ENCODE measurements at regions not wholly inside any gene's neighbourhood (a gene's known extent, or its start where the extent isn't known, plus 50 kb on each side); places are given as distances from the start of the nearest gene placed in this dataset.

DNA sequence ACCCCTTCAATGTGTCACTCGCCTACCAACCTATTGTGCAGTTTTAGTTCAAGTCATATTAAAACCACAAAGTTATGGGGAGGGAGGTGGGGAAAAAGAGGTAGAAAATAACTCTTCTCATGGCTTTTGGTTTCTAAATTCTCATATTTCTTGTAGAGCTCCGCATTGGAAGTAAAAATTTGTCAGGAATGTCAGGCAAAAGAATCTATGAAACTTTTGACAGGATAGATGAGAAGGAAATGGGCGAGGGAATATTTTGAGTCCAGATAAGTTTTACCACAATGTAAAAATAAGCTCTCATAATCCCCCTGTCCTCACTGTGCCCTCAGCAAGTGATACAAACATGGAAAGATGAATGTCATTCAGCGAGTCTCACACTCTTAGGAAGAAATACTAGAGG, 270.4 kb downstream of the DLEU7 start:
- ChIA-PET CTCF (interaction anchor here (0.7 kb wide), 1 partner anchor 49 kb away, joined by 3 read pairs; no protein-coding TSS in a partner anchor), POLR2A (no interaction called here)
- DNase-seq (ENCODE audit: low read depth), result no peak
- H3K36me3 ChIP-seq (ENCODE audit: control insufficient read depth, insufficient read depth, low read length), result no peaks in the 10 kb centered on the region
- peaks cover 2% of the 10 kb centered on the region; the same call in 1 of the 2 replicates for H3K27me3 ChIP-seq (ENCODE audit: control insufficient read depth, insufficient read depth, low read length)
- no peak overlapping the region for H3K4me3 ChIP-seq (ENCODE audit: low read depth, low read length)
- TF ChIP-seq, protein P1, sequence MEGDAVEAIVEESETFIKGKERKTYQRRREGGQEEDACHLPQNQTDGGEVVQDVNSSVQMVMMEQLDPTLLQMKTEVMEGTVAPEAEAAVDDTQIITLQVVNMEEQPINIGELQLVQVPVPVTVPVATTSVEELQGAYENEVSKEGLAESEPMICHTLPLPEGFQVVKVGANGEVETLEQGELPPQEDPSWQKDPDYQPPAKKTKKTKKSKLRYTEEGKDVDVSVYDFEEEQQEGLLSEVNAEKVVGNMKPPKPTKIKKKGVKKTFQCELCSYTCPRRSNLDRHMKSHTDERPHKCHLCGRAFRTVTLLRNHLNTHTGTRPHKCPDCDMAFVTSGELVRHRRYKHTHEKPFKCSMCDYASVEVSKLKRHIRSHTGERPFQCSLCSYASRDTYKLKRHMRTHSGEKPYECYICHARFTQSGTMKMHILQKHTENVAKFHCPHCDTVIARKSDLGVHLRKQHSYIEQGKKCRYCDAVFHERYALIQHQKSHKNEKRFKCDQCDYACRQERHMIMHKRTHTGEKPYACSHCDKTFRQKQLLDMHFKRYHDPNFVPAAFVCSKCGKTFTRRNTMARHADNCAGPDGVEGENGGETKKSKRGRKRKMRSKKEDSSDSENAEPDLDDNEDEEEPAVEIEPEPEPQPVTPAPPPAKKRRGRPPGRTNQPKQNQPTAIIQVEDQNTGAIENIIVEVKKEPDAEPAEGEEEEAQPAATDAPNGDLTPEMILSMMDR (IDR thresholded peaks at IDR 0.05; ENCODE audit: insufficient read depth, low read depth, low read length), result no peak

DNA sequence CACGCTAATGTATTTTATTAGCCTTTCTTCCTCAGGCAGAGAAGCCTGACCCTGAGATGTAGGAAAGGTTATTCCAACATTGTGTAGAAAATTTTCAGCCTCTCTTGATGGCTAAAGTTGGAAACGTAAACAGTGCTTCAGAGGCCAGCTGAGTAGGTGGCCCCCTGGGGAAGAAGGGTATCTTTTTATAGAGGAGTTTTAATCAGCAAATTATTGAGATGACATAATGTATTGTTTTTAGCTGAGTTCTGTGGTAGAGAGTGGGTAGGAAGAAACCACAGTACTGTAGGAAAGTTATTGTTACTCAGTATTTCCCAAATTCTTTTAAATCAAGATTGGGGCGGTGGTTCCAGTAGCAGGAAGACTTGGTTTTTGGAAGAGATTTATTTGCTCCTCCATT, 268.8 kb downstream of the DLEU7 start:
- Histone ChIP-seq H3K27me3 (ENCODE audit: control insufficient read depth, insufficient read depth, low read length) (peaks cover 2% of the 10 kb centered on the region; the same call in 1 of the 2 replicates), H3K4me3 (ENCODE audit: low read depth, low read length) (no peak overlapping the region), H3K36me3 (ENCODE audit: control insufficient read depth, insufficient read depth, low read length) (no peaks in the 10 kb centered on the region)
- CTCF ChIA-PET, result interaction anchor here (0.7 to 1.8 kb wide), 2 partner anchors 13 to 338 kb away, joined by 3 to 4 read pairs; no protein-coding TSS in a partner anchor
- TF ChIP-seq, protein P1 (IDR thresholded peaks at IDR 0.05; ENCODE audit: insufficient read depth, low read depth, low read length), result no peak
- POLR2A ChIA-PET, result no interaction called here
- peak; percentile 47 for DNase-seq (ENCODE audit: low read depth)

DNA sequence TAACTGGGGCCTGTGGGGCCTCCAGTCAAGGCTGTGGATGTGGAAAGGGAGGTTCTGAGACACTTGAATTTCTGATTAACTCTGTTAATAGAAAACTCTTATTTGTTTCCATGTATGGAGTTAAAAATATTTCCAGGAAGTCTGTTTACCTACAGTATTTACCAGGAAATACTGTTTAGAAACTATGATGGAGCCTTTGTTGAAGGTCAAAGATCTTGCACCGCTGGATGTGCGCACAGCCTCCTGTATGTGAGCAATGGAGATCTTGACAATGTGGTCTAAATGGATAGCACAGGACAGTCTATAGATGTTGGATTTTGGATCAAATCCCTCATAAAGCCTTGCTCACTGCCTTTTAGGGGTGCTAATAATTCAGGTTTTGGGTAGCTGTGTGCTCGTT, 268.4 kb downstream of the DLEU7 start:
- H3K27me3 ChIP-seq (ENCODE audit: control insufficient read depth, insufficient read depth, low read length), result peaks cover 2% of the 10 kb centered on the region; the same call in 1 of the 2 replicates
- no peak overlapping the region for H3K4me3 ChIP-seq (ENCODE audit: low read depth, low read length)
- DNase-seq (ENCODE audit: low read depth), result no peak
- ChIA-PET CTCF (interaction anchor here (0.7 to 1.8 kb wide), 3 partner anchors 14 to 338 kb away, joined by 3 to 4 read pairs (median 3); no protein-coding TSS in a partner anchor), POLR2A (no interaction called here)
- H3K36me3 ChIP-seq (ENCODE audit: control insufficient read depth, insufficient read depth, low read length), result no peaks in the 10 kb centered on the region
- TF ChIP-seq, protein P1 (IDR thresholded peaks at IDR 0.05; ENCODE audit: insufficient read depth, low read depth, low read length), result no peak

DNA sequence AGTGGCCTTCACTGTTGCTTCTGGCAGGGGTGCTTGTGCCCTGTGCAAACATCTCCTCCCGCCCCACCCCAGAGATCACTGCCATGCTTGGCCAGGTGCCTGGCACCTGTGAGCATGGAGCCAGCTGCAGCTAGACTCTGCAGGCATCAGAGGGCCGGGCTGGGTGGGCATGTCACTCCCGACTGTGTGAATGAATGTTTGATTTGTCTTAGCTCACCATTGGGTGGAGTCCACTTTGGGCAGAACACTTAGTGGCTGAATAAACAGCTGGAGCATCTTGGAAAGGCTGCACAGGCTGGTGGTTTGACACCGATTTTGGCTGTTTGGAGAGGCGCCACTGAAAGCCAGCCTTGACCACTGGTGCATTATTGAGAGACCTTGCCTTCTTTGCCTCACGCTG, 267.3 kb downstream of the DLEU7 start:
- no peak for DNase-seq (ENCODE audit: low read depth)
- ChIA-PET CTCF (interaction anchor here (1.0 kb wide), 1 partner anchor 14 kb away, joined by 3 read pairs; no protein-coding TSS in a partner anchor), POLR2A (no interaction called here)
- TF ChIP-seq, protein P1 (IDR thresholded peaks at IDR 0.05; ENCODE audit: insufficient read depth, low read depth, low read length), result no peak
- Histone ChIP-seq H3K27me3 (ENCODE audit: control insufficient read depth, insufficient read depth, low read length) (peaks cover 2% of the 10 kb centered on the region; the same call in 1 of the 2 replicates), H3K36me3 (ENCODE audit: control insufficient read depth, insufficient read depth, low read length) (no peaks in the 10 kb centered on the region), H3K4me3 (ENCODE audit: low read depth, low read length) (no peak overlapping the region)

DNA sequence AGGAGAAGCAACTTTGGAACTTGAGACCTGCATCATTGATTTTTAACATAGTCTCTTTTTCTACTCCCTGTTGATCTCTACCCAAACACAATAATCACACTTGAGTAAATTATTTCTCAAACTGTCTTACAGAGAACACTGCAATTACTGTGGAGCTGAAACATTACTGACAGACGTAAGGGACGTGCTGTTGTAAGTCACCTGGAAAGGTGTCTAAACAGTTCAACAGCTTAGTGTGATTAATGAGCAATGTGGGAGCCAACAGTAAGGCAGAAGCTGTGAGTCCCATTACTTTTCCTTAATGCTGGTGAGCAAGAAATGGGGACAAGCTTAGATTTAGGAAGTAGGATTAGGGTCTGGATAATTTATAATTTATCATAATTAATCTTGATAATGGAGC, 265.7 kb downstream of the DLEU7 start:
- ChIA-PET CTCF (no interaction called here), POLR2A (no interaction called here)
- no peak for DNase-seq (ENCODE audit: low read depth)
- no peaks in the 10 kb centered on the region for H3K36me3 ChIP-seq (ENCODE audit: control insufficient read depth, insufficient read depth, low read length)
- H3K27me3 ChIP-seq (ENCODE audit: control insufficient read depth, insufficient read depth, low read length), result no peaks in the 10 kb centered on the region
- TF ChIP-seq, protein P1 (IDR thresholded peaks at IDR 0.05; ENCODE audit: insufficient read depth, low read depth, low read length), result no peak
- no peak overlapping the region for H3K4me3 ChIP-seq (ENCODE audit: low read depth, low read length)

All from BJ (cell line).